ENCODE measurements at regions not wholly inside any gene's neighbourhood (a gene's known extent, or its start where the extent isn't known, plus 50 kb on each side); places are given as distances from the start of the nearest gene placed in this dataset.

DNA sequence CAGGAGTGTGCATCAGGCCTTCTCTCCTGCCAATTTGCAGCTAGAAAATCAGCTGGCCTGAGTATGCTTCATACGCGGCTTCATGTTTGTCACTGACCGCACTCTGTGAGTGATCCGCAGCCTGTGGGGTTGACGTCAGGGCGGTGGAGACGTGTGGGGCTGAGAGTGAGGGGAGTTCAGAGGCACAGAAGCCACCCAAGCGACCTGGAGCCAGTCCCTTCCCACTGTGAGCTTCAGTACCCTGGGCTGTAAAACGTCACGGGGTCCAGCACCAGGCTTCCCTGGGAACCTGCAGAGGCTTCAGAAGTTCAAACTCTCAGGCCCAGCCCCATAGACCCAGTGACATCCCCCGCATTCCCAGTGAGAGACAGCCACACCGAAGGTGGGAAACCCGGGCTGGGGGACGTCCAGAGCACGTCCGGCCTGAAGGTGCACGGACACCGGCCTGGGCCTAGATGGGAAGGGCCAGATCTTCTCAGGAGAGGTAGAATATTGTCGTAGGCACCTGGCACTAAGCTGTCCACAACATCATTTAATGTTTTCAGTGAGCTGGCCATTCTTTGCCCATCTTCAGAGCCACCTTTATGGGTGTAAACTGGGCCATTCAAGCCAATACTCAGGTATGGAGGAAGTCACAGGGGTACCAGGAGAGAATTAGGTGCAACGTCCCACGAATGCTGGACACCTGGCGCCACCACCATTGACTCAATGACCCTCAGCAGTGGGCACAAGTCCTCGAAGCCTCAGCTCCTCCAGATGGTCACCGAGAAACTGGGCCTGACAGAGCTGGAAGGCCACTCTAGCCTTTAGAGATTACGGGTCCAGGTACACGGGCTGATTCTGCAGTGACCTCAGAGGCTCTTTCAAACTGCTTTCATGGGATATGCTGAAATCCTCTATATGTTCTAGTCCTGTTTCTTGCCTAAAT, 235.6 kb upstream of the MYT1L start (continued):
- TF ChIP-seq MAFK (IDR thresholded peaks at IDR 0.05; ENCODE audit: low read depth, low read length) (no peak), HDAC6 (IDR thresholded peaks at IDR 0.05; ENCODE audit: low read depth, low read length) (no peak), ASH2L (IDR thresholded peaks at IDR 0.05; ENCODE audit: low read length) (no peak), RNF2 (IDR thresholded peaks at IDR 0.05; ENCODE audit: borderline replicate concordance, low read depth, low read length, missing control alignments, poor library complexity, severe bottlenecking) (no peak)

Data from H1 (cell line).